H9 (cell line): ENCODE measurements at regions not wholly inside any gene's neighbourhood (a gene's known extent, or its start where the extent isn't known, plus 50 kb on each side); places are given as distances from the start of the nearest gene placed in this dataset.

Source experiments
- DNase-seq: peaks from one replicate; pipeline ENCODE4 v3.0.0-alpha.2; 2017
- H2AFZ ChIP-seq: one replicate; pipeline ENCODE4 v1.6.1; 2013; ENCODE audit warnings: mild to moderate bottlenecking, low read length, control low read depth, moderate library complexity
- H2AK5ac ChIP-seq: 2 replicates; pipeline ENCODE4 v1.6.1; 2013; ENCODE audit warnings: low read length, control low read depth, mixed read lengths; ENCODE audit not compliant: insufficient read length
- H2BK120ac ChIP-seq: one replicate; pipeline ENCODE4 v1.6.1; 2013; ENCODE audit warnings: low read depth, mild to moderate bottlenecking, low read length, control low read depth, inconsistent platforms; ENCODE audit not compliant: poor library complexity, severe bottlenecking
- H2BK12ac ChIP-seq: 2 replicates; pipeline ENCODE4 v1.6.1; 2013; ENCODE audit warnings: low read length, control low read depth, mixed read lengths, low read depth; ENCODE audit not compliant: insufficient read length
- H2BK15ac ChIP-seq: 2 replicates; pipeline ENCODE4 v1.6.1; 2013; ENCODE audit warnings: low read depth, low read length, control low read depth
- H2BK20ac ChIP-seq: one replicate; pipeline ENCODE4 v1.6.1; 2013; ENCODE audit warnings: low read depth, mild to moderate bottlenecking, low read length, control low read depth, inconsistent platforms; ENCODE audit not compliant: poor library complexity, severe bottlenecking
- H2BK5ac ChIP-seq: 2 replicates; pipeline ENCODE4 v1.6.1; 2013; ENCODE audit warnings: low read length, control low read depth, mixed read lengths; ENCODE audit not compliant: insufficient read length
- H3K14ac ChIP-seq: 2 replicates; pipeline ENCODE4 v1.6.1; 2013; ENCODE audit warnings: low read length, control low read depth; ENCODE audit not compliant: insufficient read depth
- H3K18ac ChIP-seq: 2 replicates; pipeline ENCODE4 v1.6.1; 2013; ENCODE audit warnings: low read depth, mild to moderate bottlenecking, mixed read lengths, low read length, control low read depth; ENCODE audit not compliant: insufficient read length
- H3K23ac ChIP-seq: 2 replicates; pipeline ENCODE4 v1.6.1; 2013; ENCODE audit warnings: low read length, control low read depth, mixed read lengths, low read depth; ENCODE audit not compliant: insufficient read length
- H3K23me2 ChIP-seq: 2 replicates; pipeline ENCODE4 v1.6.1; 2013; ENCODE audit warnings: low read depth, mild to moderate bottlenecking, mixed read lengths, low read length, control low read depth; ENCODE audit not compliant: insufficient read length, poor library complexity, severe bottlenecking
- H3K27ac ChIP-seq: 2 replicates; pipeline ENCODE4 v1.5.1; 2013; ENCODE audit warnings: low read length, control low read depth, mixed read lengths, low read depth; ENCODE audit not compliant: insufficient read length
- H3K27me3 ChIP-seq: 2 replicates; pipeline ENCODE4 v1.6.1; 2013; ENCODE audit warnings: low read length, control low read depth, inconsistent platforms; ENCODE audit not compliant: insufficient read depth
- H3K4ac ChIP-seq: 2 replicates; pipeline ENCODE4 v1.6.1; 2013; ENCODE audit warnings: low read depth, mild to moderate bottlenecking, control low read depth, inconsistent platforms, low read length, moderate library complexity
- H3K4me1 ChIP-seq: 2 replicates; pipeline ENCODE4 v1.6.1; 2013; ENCODE audit warnings: low read length, control low read depth, inconsistent platforms; ENCODE audit not compliant: insufficient read depth
- H3K4me2 ChIP-seq: 2 replicates; pipeline ENCODE4 v1.6.1; 2013; ENCODE audit warnings: low read length, control low read depth, mixed read lengths; ENCODE audit not compliant: insufficient read length, insufficient read depth
- H3K56ac ChIP-seq: 2 replicates; pipeline ENCODE4 v1.6.1; 2013; ENCODE audit warnings: low read depth, mild to moderate bottlenecking, mixed read lengths, low read length, control low read depth; ENCODE audit not compliant: insufficient read length
- H3K79me1 ChIP-seq: 2 replicates; pipeline ENCODE4 v1.6.1; 2013; ENCODE audit warnings: low read depth, mild to moderate bottlenecking, moderate library complexity, low read length, control low read depth, inconsistent platforms; ENCODE audit not compliant: insufficient read depth, poor library complexity, severe bottlenecking
- H3K79me2 ChIP-seq: 2 replicates; pipeline ENCODE4 v1.6.1; 2013; ENCODE audit warnings: low read length, control low read depth, inconsistent platforms; ENCODE audit not compliant: insufficient read depth
- H3K9ac ChIP-seq: 2 replicates; pipeline ENCODE4 v1.6.1; 2013; ENCODE audit warnings: low read length, control low read depth, mixed read lengths; ENCODE audit not compliant: insufficient read length; ENCODE audit errors: extremely low read depth
- H3K9me3 ChIP-seq: one replicate; pipeline ENCODE4 v1.6.1; 2013; ENCODE audit warnings: low read depth, low read length, inconsistent platforms; ENCODE audit not compliant: control insufficient read depth
- H3T11ph ChIP-seq: one replicate; pipeline ENCODE4 v1.6.1; 2013; ENCODE audit warnings: mild to moderate bottlenecking, low read length, control low read depth, inconsistent platforms
- H4K20me1 ChIP-seq: one replicate; pipeline ENCODE4 v1.6.1; 2013; ENCODE audit not compliant: control insufficient read depth, insufficient read length, insufficient read depth
- H4K5ac ChIP-seq: 2 replicates; pipeline ENCODE4 v1.6.1; 2013; ENCODE audit warnings: low read depth, mild to moderate bottlenecking, mixed read lengths, low read length, control low read depth; ENCODE audit not compliant: insufficient read length
- H4K8ac ChIP-seq: replicated peaks from 2 replicates; pipeline ENCODE4 v1.6.1; 2013; ENCODE audit warnings: low read length, control low read depth, mixed read lengths, low read depth; ENCODE audit not compliant: insufficient read length
- H4K91ac ChIP-seq: 2 replicates; pipeline ENCODE4 v1.6.1; 2013; ENCODE audit warnings: low read depth, mild to moderate bottlenecking, moderate library complexity, mixed read lengths, low read length, control low read depth; ENCODE audit not compliant: insufficient read length
- H3K27ac Mint-ChIP-seq, 3 experiments: 2 replicates in 2 of 3; 3 replicates in 1 of 3; pipeline ENCODE4 v1.8.0; 2020 to 2021; ENCODE audit warnings: mixed read lengths in 3 of 3, mild to moderate bottlenecking in 1 of 3, moderate library complexity in 1 of 3
- H3K27me3 Mint-ChIP-seq: 2 replicates; pipeline ENCODE4 v1.8.0; 2021; ENCODE audit warnings: low read depth, mild to moderate bottlenecking, moderate library complexity, mixed read lengths
- H3K36me3 Mint-ChIP-seq, 3 experiments: 2 replicates in 2 of 3; 3 replicates in 1 of 3; pipeline ENCODE4 v1.8.0; 2020 to 2021; ENCODE audit warnings: low read depth in 3 of 3, mixed read lengths in 3 of 3; ENCODE audit not compliant: insufficient read depth in 1 of 3
- H3K4me1 Mint-ChIP-seq, 2 experiments: 2 replicates each; pipeline ENCODE4 v1.8.0; 2020; ENCODE audit warnings: mixed read lengths in 2 of 2
- H3K4me3 Mint-ChIP-seq, 2 experiments: 2 replicates in 1 of 2; 3 replicates in 1 of 2; pipeline ENCODE4 v1.8.0; 2020 to 2021; ENCODE audit warnings: mild to moderate bottlenecking in 2 of 2, mixed read lengths in 2 of 2, moderate library complexity in 1 of 2
- H3K9me3 Mint-ChIP-seq, 2 experiments: 2 replicates in 1 of 2; 3 replicates in 1 of 2; pipeline ENCODE4 v1.8.0; 2020; ENCODE audit warnings: mild to moderate bottlenecking in 2 of 2, mixed read lengths in 2 of 2, moderate library complexity in 1 of 2
- WGBS: extraction: QIAGEN DNeasy Blood & Tissue Kit; methylation state at CpG from one replicate; pipeline ENCODE4 v1.1.7; 2013; ENCODE audit warnings: missing lambda C conversion rate, low lambda C conversion rate, mixed read lengths; ENCODE audit not compliant: insufficient read length; ENCODE audit errors: extremely low coverage; 5-methylcytosine and 5-hydroxymethylcytosine counted together
- TF ChIP-seq, protein P1 (sequence below): fragments of 200-600 bp; sonication (generic); conservative IDR thresholded peaks from 3 replicates; pipeline ENCODE4 v1.8.0; 2021; ENCODE audit warnings: antibody characterized with exemption, mild to moderate bottlenecking

DNA sequence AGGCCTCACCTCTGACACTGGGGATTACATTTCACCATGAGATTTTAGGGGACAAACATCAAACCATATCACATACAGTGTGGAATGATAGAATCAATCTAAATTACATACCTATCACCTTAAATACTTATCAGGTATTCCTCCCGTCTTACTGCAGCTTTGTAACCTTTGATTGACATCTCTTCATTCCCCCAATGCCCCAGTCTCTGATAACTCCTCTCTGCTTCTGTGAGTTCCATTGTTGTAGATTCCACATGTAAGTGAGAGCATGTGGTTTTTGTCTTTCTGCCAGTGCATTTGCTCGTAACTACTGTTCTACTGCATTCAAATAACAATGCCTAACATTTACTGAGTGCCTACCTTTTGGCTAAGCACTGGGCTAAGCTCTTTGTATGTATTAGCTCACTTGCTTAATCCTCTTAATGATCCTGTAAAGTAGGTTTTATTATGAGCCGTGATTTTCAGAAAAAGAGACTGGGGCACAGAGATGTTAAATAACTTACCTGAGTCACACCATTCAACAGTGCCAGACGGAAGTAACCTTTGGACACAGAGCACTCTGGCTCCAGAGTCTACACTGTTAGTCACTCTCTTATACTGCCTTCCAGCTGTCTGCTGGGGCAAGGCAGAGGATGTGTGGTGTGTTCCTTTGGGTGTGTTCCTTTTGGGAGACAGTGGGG, 63.7 kb upstream of the ESX1 start:
- H3K27ac ChIP-seq: no peak overlapping the region
- H3K36me3 Mint-ChIP-seq: no peaks in the 10 kb centered on the region
- peaks cover 0 to 63% of the 10 kb centered on the region in 2 experiments; a peak in 2 of 5 replicates for H3K9me3 Mint-ChIP-seq
- TF ChIP-seq, protein P1, sequence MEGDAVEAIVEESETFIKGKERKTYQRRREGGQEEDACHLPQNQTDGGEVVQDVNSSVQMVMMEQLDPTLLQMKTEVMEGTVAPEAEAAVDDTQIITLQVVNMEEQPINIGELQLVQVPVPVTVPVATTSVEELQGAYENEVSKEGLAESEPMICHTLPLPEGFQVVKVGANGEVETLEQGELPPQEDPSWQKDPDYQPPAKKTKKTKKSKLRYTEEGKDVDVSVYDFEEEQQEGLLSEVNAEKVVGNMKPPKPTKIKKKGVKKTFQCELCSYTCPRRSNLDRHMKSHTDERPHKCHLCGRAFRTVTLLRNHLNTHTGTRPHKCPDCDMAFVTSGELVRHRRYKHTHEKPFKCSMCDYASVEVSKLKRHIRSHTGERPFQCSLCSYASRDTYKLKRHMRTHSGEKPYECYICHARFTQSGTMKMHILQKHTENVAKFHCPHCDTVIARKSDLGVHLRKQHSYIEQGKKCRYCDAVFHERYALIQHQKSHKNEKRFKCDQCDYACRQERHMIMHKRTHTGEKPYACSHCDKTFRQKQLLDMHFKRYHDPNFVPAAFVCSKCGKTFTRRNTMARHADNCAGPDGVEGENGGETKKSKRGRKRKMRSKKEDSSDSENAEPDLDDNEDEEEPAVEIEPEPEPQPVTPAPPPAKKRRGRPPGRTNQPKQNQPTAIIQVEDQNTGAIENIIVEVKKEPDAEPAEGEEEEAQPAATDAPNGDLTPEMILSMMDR: no peak
- no peaks in the 10 kb centered on the region for H3K27me3 Mint-ChIP-seq
- no peak for DNase-seq
- no peak overlapping the region for H2BK12ac ChIP-seq
- no peak overlapping the region for H2BK20ac ChIP-seq
- no peaks in the 10 kb centered on the region for H4K20me1 ChIP-seq
- H4K8ac ChIP-seq: no peak overlapping the region
- no peak overlapping the region for H3K4me2 ChIP-seq
- H3K27ac Mint-ChIP-seq: peak overlapping the region in 1 of 3 experiments; percentile 11; a peak in 2 of 7 replicates
- H3K79me2 ChIP-seq: no peaks in the 10 kb centered on the region
- no peaks in the 10 kb centered on the region; the same call in 1 of the 2 replicates for H3K4me1 ChIP-seq
- H2AFZ ChIP-seq: no peak overlapping the region
- H4K5ac ChIP-seq: no peak overlapping the region
- no peak overlapping the region for H3K4ac ChIP-seq
- H3K4me1 Mint-ChIP-seq: peaks cover 22 to 29% of the 10 kb centered on the region in 2 experiments
- WGBS: no CpG with 5 or more reads among the region's 4 CpGs
- H3K27me3 ChIP-seq: no peaks in the 10 kb centered on the region
- H2BK15ac ChIP-seq: no peak overlapping the region
- no peaks in the 10 kb centered on the region for H3K79me1 ChIP-seq
- H2BK120ac ChIP-seq: no peak overlapping the region
- no peak overlapping the region for H3K18ac ChIP-seq
- H3K14ac ChIP-seq: no peak overlapping the region
- H3K56ac ChIP-seq: no peak overlapping the region
- H3K4me3 Mint-ChIP-seq: no peak overlapping the region
- H2AK5ac ChIP-seq: no peak overlapping the region
- H3T11ph ChIP-seq: no peak overlapping the region
- no peaks in the 10 kb centered on the region for H3K23me2 ChIP-seq
- H4K91ac ChIP-seq: no peak overlapping the region
- H3K23ac ChIP-seq: no peak overlapping the region
- H3K9me3 ChIP-seq: no peaks in the 10 kb centered on the region
- H3K9ac ChIP-seq: no peak overlapping the region
- H2BK5ac ChIP-seq: no peak overlapping the region
